ENCODE measurements at regions not wholly inside any gene's neighbourhood (a gene's known extent, or its start where the extent isn't known, plus 50 kb on each side); places are given as distances from the start of the nearest gene placed in this dataset.

DNA sequence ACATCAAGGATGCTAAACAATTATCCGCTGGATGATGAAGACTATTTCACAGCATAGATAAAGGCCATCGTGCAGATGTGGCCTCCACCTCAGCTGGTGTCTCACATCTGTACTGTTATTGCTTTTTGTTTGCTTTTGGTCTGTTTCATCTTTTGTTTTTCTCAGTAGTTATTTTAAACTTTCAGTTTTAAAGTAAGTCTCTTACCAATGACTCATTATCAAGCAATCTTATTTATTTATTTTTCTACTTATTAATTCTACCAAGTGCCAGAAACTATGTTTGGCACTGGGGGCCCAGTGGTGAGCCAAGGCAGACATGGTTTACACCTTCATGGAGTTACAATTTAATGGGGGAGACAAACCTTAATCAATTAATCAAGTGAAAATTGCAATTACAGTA lies 250.9 kb upstream of the TMEM72 start:
- TF ChIP-seq TAF1 (IDR thresholded peaks at IDR 0.05; ENCODE audit: borderline replicate concordance, low read depth, low read length), result no peak
- TF ChIP-seq POLR2AphosphoS5 (IDR thresholded peaks at IDR 0.05; ENCODE audit: low read depth, low read length), result no peak
